ENCODE measurements at regions not wholly inside any gene's neighbourhood (a gene's known extent, or its start where the extent isn't known, plus 50 kb on each side); places are given as distances from the start of the nearest gene placed in this dataset.

DNA sequence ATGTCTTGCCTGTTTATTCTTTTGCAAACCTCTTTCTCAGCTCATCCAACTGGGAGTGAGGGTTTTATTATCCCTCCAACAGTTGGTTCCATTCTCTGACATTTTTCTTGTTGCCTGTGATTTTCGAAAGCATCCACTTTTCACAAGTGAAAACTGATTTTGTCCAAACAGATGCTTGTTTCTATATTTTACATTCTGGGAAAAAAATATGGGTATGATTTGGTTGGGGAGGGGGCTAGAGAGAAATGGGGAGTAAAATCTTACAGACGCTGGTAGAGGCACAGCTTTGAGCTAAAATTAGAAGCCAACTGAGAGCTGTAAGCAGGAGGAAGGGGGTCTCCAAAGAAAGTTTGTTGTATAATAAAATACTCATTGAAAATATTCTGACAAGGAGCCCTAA lies 745.3 kb upstream of the CELF4 start:
- DNase-seq (ENCODE audit: low read depth in 2 of 2), result no peak

DNA sequence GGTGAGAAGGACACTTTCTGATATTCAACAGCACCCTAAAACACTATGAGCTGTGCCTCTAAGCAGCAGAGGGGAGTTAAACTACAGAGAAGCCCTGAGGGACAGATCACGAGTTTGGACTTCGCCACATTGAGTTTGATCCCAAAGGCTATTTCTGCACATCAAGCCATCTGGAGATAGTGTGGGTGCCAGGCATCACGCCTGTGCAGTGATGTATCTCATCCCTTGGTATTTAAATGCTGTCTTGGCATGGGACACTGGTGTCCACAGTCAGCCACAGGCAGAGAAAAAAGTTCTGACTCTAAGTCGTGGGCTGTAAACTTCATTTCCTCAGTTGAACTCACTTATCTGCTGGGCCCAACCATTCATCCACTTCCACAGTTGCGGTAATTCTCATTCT lies 742.3 kb upstream of the CELF4 start:
- no peak for DNase-seq (ENCODE audit: low read depth in 2 of 2)

DNA sequence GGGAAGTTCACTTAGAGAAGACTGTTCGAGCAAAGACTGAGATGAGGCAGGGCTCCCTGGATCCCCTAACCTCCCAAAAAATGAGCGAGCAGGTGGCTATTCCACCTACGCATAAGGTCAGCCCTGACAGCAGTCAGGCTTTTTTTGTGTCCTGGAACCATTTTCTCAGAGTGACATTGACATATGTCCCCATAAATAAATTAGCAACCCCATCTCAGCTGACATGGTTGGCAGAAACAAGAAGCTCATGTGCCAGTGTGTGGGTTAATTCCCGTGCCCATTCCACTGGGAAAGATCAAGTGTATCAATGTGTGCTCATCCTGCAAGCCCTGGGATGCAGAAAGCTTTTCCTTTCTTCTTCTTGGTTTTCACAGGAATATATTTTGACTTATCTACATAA lies 740.4 kb upstream of the CELF4 start:
- DNase-seq (ENCODE audit: low read depth in 2 of 2), result no peak

DNA sequence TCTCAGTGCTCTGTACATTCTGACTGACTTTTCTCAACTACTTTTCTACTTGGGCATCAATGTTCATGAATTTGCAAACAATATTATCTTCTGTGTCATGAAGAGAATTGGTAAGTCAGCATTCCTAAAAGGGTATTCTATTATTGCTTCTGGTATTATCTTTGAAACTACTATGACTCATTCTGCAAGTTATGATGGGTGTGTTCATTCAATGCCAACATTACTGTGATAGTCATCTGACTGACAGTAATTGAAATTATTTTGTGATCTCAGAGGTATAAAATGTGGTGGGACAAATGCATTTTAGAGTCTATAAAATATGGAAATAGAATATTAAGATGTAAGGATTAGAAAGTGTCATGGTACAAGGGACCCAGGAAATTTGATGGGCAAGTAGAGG lies 736.0 kb upstream of the CELF4 start:
- DNase-seq (ENCODE audit: low read depth in 2 of 2), result no peak

DNA sequence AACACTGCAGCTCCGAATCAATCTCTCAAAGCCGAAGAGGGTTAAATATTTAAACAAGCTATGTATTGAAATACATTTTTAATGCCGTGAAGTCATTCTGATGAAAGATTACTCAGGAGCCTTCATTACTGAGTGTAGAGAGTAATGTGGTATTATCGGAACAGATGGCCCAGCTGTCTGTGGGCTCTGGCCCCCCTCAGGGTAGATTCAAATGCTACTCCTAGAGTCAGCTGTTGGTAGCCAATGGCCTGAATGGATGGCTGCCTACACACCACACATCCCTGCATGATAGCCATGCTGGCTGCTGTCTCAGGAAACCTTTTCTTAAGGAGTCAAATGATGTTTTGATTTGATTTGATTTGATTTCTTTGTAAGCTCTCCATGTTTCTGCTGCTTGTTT lies 732.3 kb upstream of the CELF4 start:
- no peak for DNase-seq (ENCODE audit: low read depth in 2 of 2)

DNA sequence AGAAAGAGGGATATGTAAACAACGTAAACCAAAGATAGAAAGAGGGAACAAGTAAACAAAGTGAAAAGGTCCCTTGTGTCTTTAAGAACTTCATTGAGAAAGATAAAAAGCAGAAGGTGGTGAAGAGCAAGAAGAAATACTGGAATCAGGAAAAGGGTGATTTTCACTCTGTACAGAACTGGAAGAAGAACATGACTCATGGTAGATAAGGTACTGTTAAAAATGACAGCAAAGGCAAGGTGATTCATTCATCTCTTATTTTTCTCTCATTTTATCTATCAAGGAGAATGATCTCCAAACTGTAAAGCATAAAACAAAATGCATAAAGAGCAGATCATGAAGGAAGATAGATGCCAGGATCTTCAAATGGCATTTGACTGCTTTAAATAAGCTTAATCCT lies 724.6 kb upstream of the CELF4 start:
- DNase-seq (ENCODE audit: low read depth in 2 of 2), result no peak

DNA sequence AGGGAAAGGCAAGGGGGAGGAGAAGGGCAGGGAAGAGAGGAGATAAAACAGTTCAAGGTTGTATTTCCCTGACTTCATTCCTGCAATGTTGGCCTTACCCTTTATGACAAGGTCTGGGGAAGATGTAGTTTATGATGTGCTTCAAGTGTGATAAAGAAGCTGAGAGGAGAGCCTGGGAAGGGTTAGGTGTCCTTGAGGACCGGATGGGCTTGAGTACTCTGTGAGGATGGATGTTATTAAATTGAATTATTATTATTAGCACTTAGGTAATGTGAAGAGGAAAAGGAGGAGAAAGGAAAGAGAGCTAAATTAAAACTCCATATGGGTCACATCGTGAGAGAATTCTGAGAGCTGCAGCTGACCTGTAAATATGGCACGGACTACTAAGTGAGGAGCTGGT lies 719.4 kb upstream of the CELF4 start:
- no peak for DNase-seq (ENCODE audit: low read depth in 2 of 2)

DNA sequence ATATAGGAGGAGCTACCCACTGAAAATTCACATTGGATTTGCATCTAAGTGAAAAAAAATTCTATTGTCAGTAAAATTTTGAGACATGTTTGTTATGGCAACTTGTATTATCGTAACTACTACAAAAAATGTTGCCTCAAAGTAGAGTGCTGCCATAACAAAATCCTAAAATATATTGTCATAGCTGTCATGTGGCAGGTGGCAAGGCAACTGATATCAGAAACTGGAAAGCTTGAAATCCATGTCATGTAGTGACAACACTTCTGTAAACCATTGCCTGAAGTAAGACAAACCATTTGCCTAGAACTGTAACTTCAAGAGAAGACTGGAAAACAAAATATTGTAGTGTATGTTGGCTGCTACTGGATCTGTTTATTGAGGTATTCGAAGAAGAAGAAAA lies 697.5 kb upstream of the CELF4 start:
- no peak for DNase-seq (ENCODE audit: low read depth in 2 of 2)

DNA sequence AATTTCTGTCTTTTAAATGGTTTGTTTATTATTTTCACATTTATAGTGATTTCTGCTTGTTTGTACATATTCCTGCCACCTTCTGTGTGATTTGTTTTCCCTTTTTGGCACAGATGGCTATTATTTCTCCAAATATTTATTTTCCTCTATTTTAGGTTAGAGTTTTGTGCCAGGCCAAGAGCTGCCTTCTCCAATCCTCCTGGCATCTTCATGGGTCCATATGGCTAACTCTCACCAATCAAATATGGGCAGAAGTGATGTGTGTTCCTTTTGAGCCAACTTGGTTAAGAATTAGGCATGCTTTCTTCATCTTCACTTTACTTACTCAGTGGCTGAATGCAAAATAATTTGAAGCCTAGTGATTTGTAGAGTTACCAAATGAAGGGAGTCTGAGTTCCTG lies 697.1 kb upstream of the CELF4 start:
- DNase-seq (ENCODE audit: low read depth in 2 of 2), result no peak

DNA sequence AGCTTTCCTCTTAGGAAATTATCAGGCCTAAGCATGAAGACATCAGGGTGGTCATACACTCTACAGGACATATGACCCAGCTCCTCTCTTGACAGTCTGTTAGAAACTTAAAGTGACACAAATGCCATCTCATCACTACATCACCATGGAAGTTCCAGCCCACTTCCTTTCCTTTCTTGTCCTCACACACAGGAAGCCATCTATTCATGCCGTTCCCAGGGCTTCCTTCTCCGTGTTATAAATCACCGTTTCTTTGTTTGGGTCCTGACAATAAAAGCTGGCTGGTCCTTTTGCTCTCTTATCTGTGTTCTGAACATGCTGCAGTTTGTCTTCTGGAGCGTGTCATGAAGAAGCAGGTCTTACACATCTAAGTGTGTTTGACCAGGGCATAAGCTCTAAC lies 692.1 kb upstream of the CELF4 start:
- DNase-seq (ENCODE audit: low read depth in 2 of 2), result no peak

DNA sequence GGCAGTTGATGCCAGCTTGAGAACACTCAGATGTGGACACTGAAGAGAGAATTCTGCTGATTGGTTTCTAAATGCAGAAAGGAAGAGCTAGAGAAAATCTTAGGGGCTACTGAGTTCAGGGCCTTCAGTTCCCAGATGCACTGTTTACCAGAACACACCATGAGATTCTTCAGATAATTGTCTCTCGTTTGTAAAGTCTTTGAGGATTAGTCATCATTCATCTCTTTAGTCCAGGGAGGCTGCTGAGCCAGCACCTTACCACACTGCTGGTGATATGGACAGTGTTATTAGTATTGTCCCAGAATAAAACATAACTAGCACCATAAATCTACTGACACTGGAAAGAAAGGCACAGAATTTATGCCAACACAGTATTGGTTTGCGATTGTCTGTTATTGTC lies 690.8 kb upstream of the CELF4 start:
- DNase-seq (ENCODE audit: low read depth in 2 of 2), result no peak

DNA sequence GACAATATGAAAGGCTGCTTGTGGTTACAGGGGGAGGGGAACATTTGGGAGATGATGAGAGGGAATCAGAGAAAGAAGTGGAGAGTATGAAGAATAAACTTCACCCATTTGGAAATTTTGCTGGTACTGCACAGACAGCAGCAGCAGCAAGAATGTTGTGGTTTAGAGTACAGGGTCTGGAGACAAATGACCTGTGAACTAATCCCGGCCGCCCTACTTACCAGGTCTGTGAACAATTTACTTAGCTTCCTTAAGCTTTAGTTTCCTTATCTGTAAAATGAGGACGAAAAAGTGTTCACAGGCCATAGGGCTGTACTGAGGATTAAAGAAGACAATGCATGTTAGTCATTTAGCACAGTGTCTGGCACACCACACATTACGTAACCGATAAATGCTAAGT lies 685.4 kb upstream of the CELF4 start:
- no peak for DNase-seq (ENCODE audit: low read depth in 2 of 2)

DNA sequence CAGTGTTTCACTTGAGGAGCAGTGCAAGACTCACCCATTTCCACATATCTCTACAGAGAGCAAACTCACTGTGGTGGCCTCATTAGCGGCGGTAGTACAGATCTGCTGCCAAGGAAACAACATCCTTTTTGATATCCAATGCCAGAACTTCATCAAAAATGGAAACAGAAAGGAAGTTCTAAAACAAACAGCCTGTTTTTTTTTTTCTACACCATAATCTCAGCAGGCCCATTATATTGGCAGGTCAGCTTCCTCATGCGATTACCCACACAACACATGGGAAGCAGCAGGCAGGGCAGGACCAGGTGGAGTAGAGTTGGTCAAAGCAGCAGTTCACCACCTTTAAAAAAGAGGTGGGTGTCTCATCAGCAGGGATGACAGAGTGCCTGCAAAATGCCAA lies 678.9 kb upstream of the CELF4 start:
- DNase-seq (ENCODE audit: low read depth in 2 of 2), result no peak

DNA sequence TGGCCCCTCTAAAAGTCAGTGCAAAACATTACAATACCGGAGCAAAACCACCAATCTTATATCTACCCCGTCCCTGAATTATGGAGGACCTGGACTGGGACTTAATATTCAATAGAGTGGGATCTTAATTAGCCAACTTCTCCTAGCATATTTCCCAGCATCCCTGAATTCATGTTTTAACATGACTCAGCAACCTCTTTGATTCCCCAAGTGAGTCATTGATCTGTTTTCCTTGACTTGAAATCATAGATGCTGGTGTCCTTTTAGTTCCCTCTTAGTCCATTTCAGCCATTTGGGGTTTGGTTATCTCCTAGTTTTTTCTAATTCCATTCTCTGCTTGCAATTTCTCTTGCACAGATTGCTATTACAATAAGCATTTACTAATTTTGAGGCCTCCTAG lies 677.7 kb upstream of the CELF4 start:
- no peak for DNase-seq (ENCODE audit: low read depth in 2 of 2)

DNA sequence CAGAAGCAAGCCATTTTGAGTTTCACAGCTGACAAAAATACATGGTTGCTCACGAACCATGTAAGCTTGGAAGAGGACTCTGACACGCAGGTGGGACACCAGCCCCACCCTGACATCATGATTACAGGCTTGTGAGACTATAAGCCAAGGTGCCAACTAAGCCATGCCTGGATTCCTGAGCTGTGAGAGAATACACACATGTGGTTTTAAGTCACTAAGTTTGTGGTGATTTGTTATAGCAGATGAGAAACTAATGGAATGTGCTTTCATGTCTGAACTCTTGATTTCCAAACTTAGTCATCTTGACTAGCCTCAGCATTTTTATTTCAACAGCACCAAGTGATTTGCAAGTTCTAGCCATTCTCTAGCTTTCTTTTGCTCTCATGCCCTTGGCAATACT lies 676.1 kb upstream of the CELF4 start:
- DNase-seq (ENCODE audit: low read depth in 2 of 2), result no peak

DNA sequence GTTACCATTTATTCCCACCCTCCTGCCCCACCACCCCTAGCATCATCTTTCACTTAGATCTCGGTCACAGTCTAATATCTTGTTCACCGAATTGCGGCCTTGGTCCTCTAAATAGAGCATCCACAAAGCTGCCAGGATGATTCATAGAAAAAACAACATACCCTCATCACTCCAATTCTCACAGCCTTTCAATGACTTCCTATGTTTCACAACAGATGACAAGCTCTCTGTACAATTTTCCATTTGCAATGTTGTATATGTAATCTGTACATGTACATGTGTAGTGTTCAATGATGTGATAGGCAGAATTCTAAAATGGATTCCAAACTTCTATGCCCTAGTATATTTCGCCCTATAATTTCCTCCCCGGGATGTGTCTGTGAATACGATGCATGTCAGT lies 675.6 kb upstream of the CELF4 start:
- DNase-seq (ENCODE audit: low read depth in 2 of 2), result no peak

DNA sequence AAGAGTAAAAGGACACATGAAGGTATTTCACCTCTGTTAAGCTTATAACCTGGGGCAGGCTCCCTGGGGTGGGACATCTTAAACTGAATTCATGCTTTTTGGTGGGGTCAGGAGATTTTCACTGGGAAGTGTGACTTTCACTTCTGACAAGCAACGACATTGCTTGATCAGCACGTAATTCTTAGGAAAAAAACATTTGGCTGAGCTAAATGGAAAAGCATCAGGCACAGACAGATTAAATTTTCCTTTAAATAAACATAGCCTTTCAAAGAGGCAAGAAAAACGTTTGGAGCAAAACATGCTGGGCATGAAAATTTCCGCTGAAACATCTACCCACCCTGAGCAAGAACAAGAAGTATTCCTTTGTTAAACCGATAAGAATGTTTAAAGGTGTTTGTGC lies 674.0 kb upstream of the CELF4 start:
- DNase-seq (ENCODE audit: low read depth in 2 of 2), result no peak

DNA sequence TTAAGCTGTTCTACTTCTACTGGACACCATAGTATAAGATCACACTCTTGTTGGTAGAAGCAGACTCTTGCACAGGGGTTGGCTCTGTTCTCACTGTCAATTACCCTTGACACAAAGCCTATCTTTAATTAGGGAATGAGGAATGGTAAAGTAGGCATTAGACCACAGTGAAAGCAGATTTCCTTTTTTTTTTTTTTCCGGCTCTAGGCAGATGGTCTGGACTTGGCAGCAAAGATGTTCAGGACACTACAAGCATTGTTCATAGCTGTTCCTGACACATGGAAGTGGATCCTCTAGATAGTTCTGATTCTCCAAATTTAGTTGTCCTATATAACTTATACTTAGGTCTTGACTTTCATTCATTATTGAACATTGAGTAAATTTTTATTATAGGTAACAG lies 672.2 kb upstream of the CELF4 start:
- no peak for DNase-seq (ENCODE audit: low read depth in 2 of 2)

DNA sequence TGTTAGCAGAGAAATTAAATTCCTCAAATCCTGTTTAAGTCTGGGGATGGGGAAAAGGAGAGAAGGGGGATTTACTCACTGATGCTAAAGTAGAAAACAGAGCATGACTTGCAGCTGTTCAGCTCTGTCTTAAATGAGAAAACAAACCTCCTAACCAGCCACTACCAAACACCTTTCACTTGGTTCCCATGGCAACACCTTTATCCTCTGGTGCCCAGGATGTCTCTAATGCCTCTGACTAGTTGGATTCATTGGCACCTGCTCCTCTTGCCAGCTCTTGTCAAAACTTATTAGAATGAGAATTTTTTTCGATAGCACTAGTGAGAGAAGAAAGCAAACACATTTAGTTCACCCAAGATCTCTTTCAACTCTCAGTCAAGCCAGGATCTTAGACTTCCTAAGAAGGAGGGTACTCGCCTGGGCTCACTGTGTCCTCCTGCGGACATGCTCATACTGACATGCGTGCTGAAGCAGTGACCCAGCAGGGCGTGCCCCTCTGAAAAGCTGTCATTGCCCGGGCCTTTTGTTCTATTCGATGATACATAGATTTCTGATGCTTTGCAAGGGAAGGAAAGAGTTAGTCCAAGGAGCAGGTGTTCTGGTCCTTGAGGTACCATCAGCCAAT lies 656.0 kb upstream of the CELF4 start:
- DNase-seq (ENCODE audit: low read depth in 2 of 2), result no peak

DNA sequence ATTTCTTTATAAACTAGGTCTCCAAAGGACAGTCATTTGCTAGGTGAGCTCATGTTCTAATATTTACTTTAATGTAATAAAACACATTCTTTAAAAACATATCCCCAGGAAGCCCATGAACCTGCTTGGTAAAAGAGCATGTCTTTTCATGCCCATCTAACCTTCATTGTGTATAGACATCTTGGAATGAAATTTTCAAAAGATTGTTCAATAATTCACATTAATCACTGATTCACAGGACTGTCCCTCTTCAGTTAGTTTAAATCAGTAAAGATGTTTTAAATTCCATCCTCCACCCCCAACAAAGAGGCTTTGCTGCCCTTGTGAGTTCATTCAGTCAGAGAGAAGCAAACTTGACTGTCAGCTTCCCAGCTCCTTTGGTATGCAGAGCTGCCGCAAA lies 633.4 kb upstream of the CELF4 start:
- DNase-seq (ENCODE audit: low read depth in 2 of 2), result no peak

DNA sequence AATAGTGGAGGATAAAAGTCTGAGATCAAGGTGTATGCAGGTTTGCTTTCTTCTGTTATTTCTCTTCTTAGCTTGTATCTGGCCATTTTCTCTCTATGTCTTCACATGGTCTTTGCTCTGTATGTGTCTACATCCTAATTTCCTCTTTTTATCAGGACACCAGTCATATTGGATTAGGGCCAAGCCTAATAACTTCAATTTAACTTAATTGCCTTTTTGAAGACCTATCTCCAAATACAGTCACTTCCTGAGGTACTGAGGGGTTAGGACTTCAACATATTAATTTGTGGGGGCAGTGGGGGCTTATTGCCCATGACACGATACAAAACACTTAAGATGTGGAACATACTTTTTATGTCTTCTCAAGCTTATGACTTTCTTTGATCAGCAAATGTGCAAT lies 632.9 kb upstream of the CELF4 start:
- DNase-seq (ENCODE audit: low read depth in 2 of 2), result no peak

DNA sequence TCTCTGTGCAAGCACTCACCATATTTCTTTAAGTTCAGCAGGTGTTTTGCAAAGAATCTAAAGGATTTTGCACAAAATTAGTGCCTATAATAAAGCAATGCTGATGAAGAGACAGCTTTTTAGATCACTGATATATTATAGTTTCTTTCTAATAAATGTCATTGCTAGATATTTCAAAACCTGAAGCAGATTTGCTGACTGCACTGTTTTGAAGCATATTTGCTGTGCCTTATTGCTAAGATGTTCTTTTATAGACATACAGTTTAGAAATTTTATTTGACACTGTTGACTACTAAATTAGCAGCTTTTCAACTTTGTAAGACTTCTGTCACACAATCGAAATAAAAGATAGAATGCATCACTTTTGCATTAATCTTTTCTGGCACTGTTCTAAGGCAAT lies 620.9 kb upstream of the CELF4 start:
- no peak for DNase-seq (ENCODE audit: low read depth in 2 of 2)

DNA sequence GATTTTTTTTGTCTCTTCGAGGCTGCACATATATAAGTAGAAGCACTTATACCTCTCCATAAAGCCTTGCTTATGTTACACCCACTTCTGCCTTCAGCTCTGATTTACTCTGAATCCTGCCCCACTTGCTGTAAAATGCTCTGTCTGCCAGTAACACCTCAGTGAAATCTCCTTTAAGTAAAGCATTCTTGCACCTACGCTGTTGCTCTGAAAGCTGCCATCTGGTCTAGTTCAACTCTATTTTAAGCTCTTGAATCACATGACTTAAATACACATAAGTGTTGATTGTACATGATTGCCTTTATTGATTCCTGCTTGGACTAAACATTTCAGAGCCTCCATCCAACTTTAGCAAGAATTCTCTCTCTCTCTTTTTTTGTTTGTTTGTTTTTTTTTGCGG lies 609.0 kb upstream of the CELF4 start:
- DNase-seq (ENCODE audit: low read depth in 2 of 2), result no peak

DNA sequence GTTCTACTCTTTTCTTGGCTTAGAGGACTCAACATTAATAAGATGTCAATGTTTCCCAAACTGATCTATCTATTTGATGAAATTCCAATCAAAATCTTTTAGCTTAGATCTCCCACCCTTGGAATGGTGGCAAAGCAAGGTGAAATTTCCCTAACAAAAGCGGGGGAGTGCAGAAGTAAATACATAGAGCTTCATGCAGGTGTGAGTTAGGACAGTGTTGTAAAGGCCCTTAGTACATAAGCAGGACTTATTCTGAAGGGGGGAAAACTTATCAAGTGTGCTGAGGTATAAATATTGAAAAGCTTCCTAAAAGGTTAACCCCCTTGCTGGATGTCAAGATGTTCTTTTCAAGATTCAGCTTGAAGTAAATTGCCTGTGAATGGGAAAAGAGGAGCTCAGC lies 608.6 kb upstream of the CELF4 start:
- DNase-seq (ENCODE audit: low read depth in 2 of 2), result no peak

DNA sequence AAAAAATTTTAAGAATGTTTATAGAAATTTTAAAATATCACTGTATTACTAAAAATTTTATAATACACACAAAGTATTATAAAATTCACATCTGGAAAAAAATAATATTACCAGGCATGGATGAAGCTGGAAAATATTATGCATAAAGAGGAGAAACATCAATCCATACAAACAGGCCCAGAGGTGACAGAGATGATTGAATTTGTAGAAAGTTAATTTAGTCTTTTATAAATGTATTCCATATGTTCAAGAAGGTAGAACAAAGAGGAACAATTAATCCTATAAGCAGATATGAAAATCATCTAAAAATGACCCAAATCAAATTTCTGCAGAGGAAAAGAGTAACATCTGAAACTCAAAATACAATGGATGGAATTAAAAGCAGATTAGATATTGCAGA lies 605.2 kb upstream of the CELF4 start:
- no peak for DNase-seq (ENCODE audit: low read depth in 2 of 2)
